ENCODE measurements at regions not wholly inside any gene's neighbourhood (a gene's known extent, or its start where the extent isn't known, plus 50 kb on each side); places are given as distances from the start of the nearest gene placed in this dataset.

DNA sequence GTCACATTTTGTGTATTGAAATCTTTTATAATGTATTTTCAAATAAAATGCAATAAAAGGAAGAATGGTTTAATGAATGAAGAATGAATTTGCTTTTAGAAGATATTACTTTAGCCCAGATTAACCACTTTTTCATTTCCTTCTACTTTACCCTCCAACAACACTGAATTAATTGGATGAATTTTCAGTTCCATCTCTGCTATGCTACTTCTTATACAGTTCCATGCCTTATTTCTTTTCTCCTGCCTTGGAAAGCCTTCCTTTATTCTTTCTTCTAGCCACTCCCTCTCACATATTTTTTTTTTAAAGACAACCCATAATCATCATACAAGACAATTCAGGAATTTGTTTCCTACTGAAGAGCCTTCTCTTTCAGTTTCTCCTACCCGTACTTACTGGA is 296.6 kb upstream of the TNC start:
- TF ChIP-seq, protein P1, sequence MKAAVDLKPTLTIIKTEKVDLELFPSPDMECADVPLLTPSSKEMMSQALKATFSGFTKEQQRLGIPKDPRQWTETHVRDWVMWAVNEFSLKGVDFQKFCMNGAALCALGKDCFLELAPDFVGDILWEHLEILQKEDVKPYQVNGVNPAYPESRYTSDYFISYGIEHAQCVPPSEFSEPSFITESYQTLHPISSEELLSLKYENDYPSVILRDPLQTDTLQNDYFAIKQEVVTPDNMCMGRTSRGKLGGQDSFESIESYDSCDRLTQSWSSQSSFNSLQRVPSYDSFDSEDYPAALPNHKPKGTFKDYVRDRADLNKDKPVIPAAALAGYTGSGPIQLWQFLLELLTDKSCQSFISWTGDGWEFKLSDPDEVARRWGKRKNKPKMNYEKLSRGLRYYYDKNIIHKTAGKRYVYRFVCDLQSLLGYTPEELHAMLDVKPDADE (CRISPR knock-in tag; IDR thresholded peaks at IDR 0.05) = no peak
- TF ChIP-seq, protein P2, sequence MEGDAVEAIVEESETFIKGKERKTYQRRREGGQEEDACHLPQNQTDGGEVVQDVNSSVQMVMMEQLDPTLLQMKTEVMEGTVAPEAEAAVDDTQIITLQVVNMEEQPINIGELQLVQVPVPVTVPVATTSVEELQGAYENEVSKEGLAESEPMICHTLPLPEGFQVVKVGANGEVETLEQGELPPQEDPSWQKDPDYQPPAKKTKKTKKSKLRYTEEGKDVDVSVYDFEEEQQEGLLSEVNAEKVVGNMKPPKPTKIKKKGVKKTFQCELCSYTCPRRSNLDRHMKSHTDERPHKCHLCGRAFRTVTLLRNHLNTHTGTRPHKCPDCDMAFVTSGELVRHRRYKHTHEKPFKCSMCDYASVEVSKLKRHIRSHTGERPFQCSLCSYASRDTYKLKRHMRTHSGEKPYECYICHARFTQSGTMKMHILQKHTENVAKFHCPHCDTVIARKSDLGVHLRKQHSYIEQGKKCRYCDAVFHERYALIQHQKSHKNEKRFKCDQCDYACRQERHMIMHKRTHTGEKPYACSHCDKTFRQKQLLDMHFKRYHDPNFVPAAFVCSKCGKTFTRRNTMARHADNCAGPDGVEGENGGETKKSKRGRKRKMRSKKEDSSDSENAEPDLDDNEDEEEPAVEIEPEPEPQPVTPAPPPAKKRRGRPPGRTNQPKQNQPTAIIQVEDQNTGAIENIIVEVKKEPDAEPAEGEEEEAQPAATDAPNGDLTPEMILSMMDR (CRISPR knock-in tag; IDR thresholded peaks at IDR 0.05) = no peak
- TF ChIP-seq HDAC6 (IDR thresholded peaks at IDR 0.05; ENCODE audit: low read depth, low read length) (no peak), KDM5B (CRISPR knock-in tag; IDR thresholded peaks at IDR 0.05; ENCODE audit: borderline replicate concordance) (no peak), RFXAP (CRISPR knock-in tag; IDR thresholded peaks at IDR 0.05; ENCODE audit: borderline replicate concordance) (no peak), ZFP37 (CRISPR knock-in tag; IDR thresholded peaks at IDR 0.05; ENCODE audit: borderline replicate concordance) (no peak), TRIM24 (CRISPR knock-in tag; IDR thresholded peaks at IDR 0.05) (no peak), ZNF10 (CRISPR knock-in tag; IDR thresholded peaks at IDR 0.05; ENCODE audit: borderline replicate concordance, low read depth) (no peak)
- TF ChIP-seq, protein P3, sequence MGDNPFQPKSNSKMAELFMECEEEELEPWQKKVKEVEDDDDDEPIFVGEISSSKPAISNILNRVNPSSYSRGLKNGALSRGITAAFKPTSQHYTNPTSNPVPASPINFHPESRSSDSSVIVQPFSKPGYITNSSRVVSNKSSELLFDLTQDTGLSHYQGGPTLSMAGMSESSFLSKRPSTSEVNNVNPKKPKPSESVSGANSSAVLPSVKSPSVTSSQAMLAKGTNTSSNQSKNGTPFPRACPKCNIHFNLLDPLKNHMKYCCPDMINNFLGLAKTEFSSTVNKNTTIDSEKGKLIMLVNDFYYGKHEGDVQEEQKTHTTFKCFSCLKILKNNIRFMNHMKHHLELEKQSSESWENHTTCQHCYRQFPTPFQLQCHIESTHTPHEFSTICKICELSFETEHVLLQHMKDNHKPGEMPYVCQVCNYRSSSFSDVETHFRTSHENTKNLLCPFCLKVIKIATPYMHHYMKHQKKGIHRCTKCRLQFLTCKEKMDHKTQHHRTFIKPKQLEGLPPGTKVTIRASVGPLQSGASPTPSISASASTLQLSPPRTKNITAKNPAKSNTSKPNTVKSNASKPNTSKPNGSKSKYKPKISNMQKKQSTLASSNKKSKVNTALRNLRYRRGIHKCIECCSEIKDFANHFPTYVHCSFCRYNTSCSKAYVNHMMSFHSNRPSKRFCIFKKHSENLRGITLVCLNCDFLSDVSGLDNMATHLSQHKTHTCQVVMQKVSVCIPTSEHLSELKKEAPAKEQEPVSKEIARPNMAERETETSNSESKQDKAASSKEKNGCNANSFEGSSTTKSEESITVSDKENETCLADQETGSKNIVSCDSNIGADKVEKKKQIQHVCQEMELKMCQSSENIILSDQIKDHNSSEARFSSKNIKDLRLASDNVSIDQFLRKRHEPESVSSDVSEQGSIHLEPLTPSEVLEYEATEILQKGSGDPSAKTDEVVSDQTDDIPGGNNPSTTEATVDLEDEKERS (CRISPR knock-in tag; IDR thresholded peaks at IDR 0.05) = no peak
